ENCODE measurements at regions not wholly inside any gene's neighbourhood (a gene's known extent, or its start where the extent isn't known, plus 50 kb on each side); places are given as distances from the start of the nearest gene placed in this dataset.

DNA sequence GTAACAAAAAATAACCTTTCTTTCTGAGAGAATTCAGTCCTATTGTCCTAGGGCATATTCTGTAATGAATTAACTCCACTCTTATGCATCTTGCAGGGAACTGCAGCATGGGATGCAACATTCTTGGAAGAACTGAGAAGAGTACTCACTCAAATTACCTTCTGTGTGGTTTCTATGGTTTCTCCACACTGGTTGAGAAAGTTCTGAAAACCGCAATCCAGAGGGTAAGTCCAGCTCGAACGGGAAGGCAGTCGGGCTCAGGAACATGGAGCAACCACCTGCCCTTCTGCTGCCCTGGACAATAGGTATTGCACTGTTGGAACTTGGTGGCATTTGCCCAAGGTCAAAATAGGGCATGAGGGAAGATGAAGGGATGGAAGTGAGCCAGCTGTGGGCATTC lies 59.6 kb upstream of the CDK13 start:
- no peak for FAIRE-seq

DNA sequence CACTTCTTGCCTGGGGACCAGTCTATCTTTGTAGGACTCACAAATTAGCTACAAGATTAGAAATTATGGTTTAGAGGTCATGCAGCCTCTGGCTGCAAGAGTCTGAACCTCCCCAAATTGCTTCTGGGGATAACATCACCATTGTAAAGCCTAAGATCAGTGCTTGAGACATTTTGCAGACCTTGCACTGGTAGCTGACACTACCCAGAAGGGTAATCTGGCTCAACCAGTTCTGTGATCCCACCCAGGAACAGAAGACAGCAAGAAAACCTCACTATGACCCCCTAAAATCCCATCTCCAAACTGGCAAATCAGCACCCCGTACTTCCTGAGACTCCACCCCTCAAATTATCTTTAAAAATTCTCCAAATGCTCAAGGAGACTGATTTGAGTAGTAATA lies 58.2 kb upstream of the CDK13 start:
- FAIRE-seq: no peak

DNA sequence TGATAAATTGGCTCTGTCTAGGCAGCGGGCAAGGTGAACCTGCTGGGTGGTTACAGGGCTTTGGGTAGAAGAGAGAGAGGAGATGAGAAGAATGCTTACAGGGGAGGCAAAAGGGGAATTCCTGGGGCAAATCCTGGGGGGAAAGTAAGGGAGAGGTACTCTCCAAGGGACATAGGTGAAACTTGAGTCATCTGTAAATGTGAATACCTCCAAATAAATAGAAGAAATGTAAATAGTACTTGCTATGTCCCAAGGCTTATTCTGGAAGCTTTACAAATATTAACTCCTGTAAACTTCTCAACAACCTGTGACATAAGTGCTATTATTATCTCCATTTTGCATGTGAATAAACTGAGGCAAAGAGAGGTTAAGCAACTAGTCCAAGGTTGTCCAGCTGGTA lies 57.7 kb upstream of the CDK13 start:
- FAIRE-seq: no peak

- no peak for FAIRE-seq
These were observed 55.2 kb upstream of the CDK13 start for GRCh38 chr7:39894904-39895303.

- FAIRE-seq: no peak
These were observed 53.2 kb upstream of the CDK13 start for GRCh38 chr7:39896840-39897239.

- no peak for FAIRE-seq
These were observed 51.2 kb upstream of the CDK13 start for GRCh38 chr7:39898867-39899266.
